ENCODE measurements at regions not wholly inside any gene's neighbourhood (a gene's known extent, or its start where the extent isn't known, plus 50 kb on each side); places are given as distances from the start of the nearest gene placed in this dataset.
"Not testable (repeated sequence)": the region's sequence is repeated elsewhere in the genome, so short reads cannot be mapped to it uniquely, and the experiment has no call there.

- Histone ChIP-seq H3K27ac (ENCODE audit: low read length) (no peak overlapping the region), H3K36me3 (ENCODE audit: control insufficient read depth, insufficient read depth, low read length) (no peaks in the 10 kb centered on the region), H3K9me3 (ENCODE audit: control insufficient read depth, low read depth, low read length) (no peaks in the 10 kb centered on the region), H3K4me3 (ENCODE audit: low read length) (no peak overlapping the region), H3K27me3 (ENCODE audit: control insufficient read depth, insufficient read depth, low read length) (no peaks in the 10 kb centered on the region), H3K4me1 (ENCODE audit: control insufficient read depth, insufficient read depth, low read length) (no peaks in the 10 kb centered on the region)
- no peak for DNase-seq
- WGBS (ENCODE audit: insufficient coverage, low lambda C conversion rate): 100% methylated on average over 1 of the region's 1 CpG
Observed at GRCh38 chr5:89546657-89547056, 663.7 kb upstream of the MEF2C start.

- H3K9me3 ChIP-seq (ENCODE audit: control insufficient read depth, low read depth, low read length): no peaks in the 10 kb centered on the region
- no peak overlapping the region for H3K27ac ChIP-seq (ENCODE audit: low read length)
- H3K27me3 ChIP-seq (ENCODE audit: control insufficient read depth, insufficient read depth, low read length): no peaks in the 10 kb centered on the region
- no peaks in the 10 kb centered on the region for H3K4me1 ChIP-seq (ENCODE audit: control insufficient read depth, insufficient read depth, low read length)
- H3K36me3 ChIP-seq (ENCODE audit: control insufficient read depth, insufficient read depth, low read length): no peaks in the 10 kb centered on the region
- 100% methylated on average over 1 of the region's 5 CpGs for WGBS (ENCODE audit: insufficient coverage, low lambda C conversion rate)
- H3K4me3 ChIP-seq (ENCODE audit: low read length): no peak overlapping the region
- no peak for DNase-seq
Observed at GRCh38 chr5:89545626-89546025, 662.6 kb upstream of the MEF2C start.

- DNase-seq: no peak
- no peaks in the 10 kb centered on the region for H3K27me3 ChIP-seq (ENCODE audit: control insufficient read depth, insufficient read depth, low read length)
- H3K4me3 ChIP-seq (ENCODE audit: low read length): no peak overlapping the region
- no peaks in the 10 kb centered on the region for H3K36me3 ChIP-seq (ENCODE audit: control insufficient read depth, insufficient read depth, low read length)
- no peaks in the 10 kb centered on the region for H3K4me1 ChIP-seq (ENCODE audit: control insufficient read depth, insufficient read depth, low read length)
- H3K27ac ChIP-seq (ENCODE audit: low read length): no peak overlapping the region
- WGBS (ENCODE audit: insufficient coverage, low lambda C conversion rate): no CpG with 5 or more reads among the region's 2 CpGs
- H3K9me3 ChIP-seq (ENCODE audit: control insufficient read depth, low read depth, low read length): no peaks in the 10 kb centered on the region
Observed at GRCh38 chr5:89545076-89545475, 662.1 kb upstream of the MEF2C start.

GRCh38 chr5:89542736-89543135, 659.8 kb upstream of the MEF2C start:
- Histone ChIP-seq H3K27ac (ENCODE audit: low read length) (no peak overlapping the region), H3K36me3 (ENCODE audit: control insufficient read depth, insufficient read depth, low read length) (no peaks in the 10 kb centered on the region), H3K27me3 (ENCODE audit: control insufficient read depth, insufficient read depth, low read length) (no peaks in the 10 kb centered on the region), H3K9me3 (ENCODE audit: control insufficient read depth, low read depth, low read length) (no peaks in the 10 kb centered on the region), H3K4me3 (ENCODE audit: low read length) (no peak overlapping the region), H3K4me1 (ENCODE audit: control insufficient read depth, insufficient read depth, low read length) (no peaks in the 10 kb centered on the region)
- no peak for DNase-seq
- WGBS (ENCODE audit: insufficient coverage, low lambda C conversion rate): 77% methylated on average over 2 of the region's 3 CpGs

- no peaks in the 10 kb centered on the region for H3K27me3 ChIP-seq (ENCODE audit: control insufficient read depth, insufficient read depth, low read length)
- H3K9me3 ChIP-seq (ENCODE audit: control insufficient read depth, low read depth, low read length): no peaks in the 10 kb centered on the region
- no peak for DNase-seq
- H3K36me3 ChIP-seq (ENCODE audit: control insufficient read depth, insufficient read depth, low read length): no peaks in the 10 kb centered on the region
- WGBS (ENCODE audit: insufficient coverage, low lambda C conversion rate): 80% methylated on average over 1 of the region's 2 CpGs
- H3K27ac ChIP-seq (ENCODE audit: low read length): no peak overlapping the region
- no peaks in the 10 kb centered on the region for H3K4me1 ChIP-seq (ENCODE audit: control insufficient read depth, insufficient read depth, low read length)
- H3K4me3 ChIP-seq (ENCODE audit: low read length): no peak overlapping the region
Observed at GRCh38 chr5:89537800-89538199, 654.8 kb upstream of the MEF2C start.

- WGBS (ENCODE audit: insufficient coverage, low lambda C conversion rate): 94% methylated on average over 2 of the region's 2 CpGs
- Histone ChIP-seq H3K4me1 (ENCODE audit: control insufficient read depth, insufficient read depth, low read length) (no peaks in the 10 kb centered on the region), H3K27me3 (ENCODE audit: control insufficient read depth, insufficient read depth, low read length) (no peaks in the 10 kb centered on the region), H3K4me3 (ENCODE audit: low read length) (no peak overlapping the region), H3K27ac (ENCODE audit: low read length) (no peak overlapping the region), H3K9me3 (ENCODE audit: control insufficient read depth, low read depth, low read length) (no peaks in the 10 kb centered on the region), H3K36me3 (ENCODE audit: control insufficient read depth, insufficient read depth, low read length) (no peaks in the 10 kb centered on the region)
- DNase-seq: no peak
Observed at GRCh38 chr5:89536020-89536419, 653.0 kb upstream of the MEF2C start.

- no peaks in the 10 kb centered on the region for H3K36me3 ChIP-seq (ENCODE audit: control insufficient read depth, insufficient read depth, low read length)
- 83% methylated on average over 1 of the region's 2 CpGs for WGBS (ENCODE audit: insufficient coverage, low lambda C conversion rate)
- no peak overlapping the region for H3K27ac ChIP-seq (ENCODE audit: low read length)
- DNase-seq: no peak
- no peaks in the 10 kb centered on the region for H3K9me3 ChIP-seq (ENCODE audit: control insufficient read depth, low read depth, low read length)
- no peak overlapping the region for H3K4me3 ChIP-seq (ENCODE audit: low read length)
- H3K27me3 ChIP-seq (ENCODE audit: control insufficient read depth, insufficient read depth, low read length): no peaks in the 10 kb centered on the region
- H3K4me1 ChIP-seq (ENCODE audit: control insufficient read depth, insufficient read depth, low read length): no peaks in the 10 kb centered on the region
Observed at GRCh38 chr5:89535411-89535810, 652.4 kb upstream of the MEF2C start.

- no peak for DNase-seq
- no peak overlapping the region for H3K4me3 ChIP-seq (ENCODE audit: low read length)
- H3K4me1 ChIP-seq (ENCODE audit: control insufficient read depth, insufficient read depth, low read length): no peaks in the 10 kb centered on the region
- H3K36me3 ChIP-seq (ENCODE audit: control insufficient read depth, insufficient read depth, low read length): no peaks in the 10 kb centered on the region
- no peak overlapping the region for H3K27ac ChIP-seq (ENCODE audit: low read length)
- H3K27me3 ChIP-seq (ENCODE audit: control insufficient read depth, insufficient read depth, low read length): no peaks in the 10 kb centered on the region
- H3K9me3 ChIP-seq (ENCODE audit: control insufficient read depth, low read depth, low read length): no peaks in the 10 kb centered on the region
Observed at GRCh38 chr5:89534331-89534730, 651.3 kb upstream of the MEF2C start.

GRCh38 chr5:89524785-89525184, 641.8 kb upstream of the MEF2C start:
- Histone ChIP-seq H3K9me3 (ENCODE audit: control insufficient read depth, low read depth, low read length) (no peaks in the 10 kb centered on the region), H3K36me3 (ENCODE audit: control insufficient read depth, insufficient read depth, low read length) (no peaks in the 10 kb centered on the region), H3K4me3 (ENCODE audit: low read length) (no peak overlapping the region), H3K4me1 (ENCODE audit: control insufficient read depth, insufficient read depth, low read length) (no peaks in the 10 kb centered on the region), H3K27me3 (ENCODE audit: control insufficient read depth, insufficient read depth, low read length) (no peaks in the 10 kb centered on the region), H3K27ac (ENCODE audit: low read length) (no peak overlapping the region)
- no peak for DNase-seq
- WGBS (ENCODE audit: insufficient coverage, low lambda C conversion rate): no CpG with 5 or more reads among the region's 3 CpGs

GRCh38 chr5:89523867-89524266, 640.9 kb upstream of the MEF2C start:
- H3K4me3 ChIP-seq (ENCODE audit: low read length); DNase-seq; H3K27me3 ChIP-seq (ENCODE audit: control insufficient read depth, insufficient read depth, low read length); H3K36me3 ChIP-seq (ENCODE audit: control insufficient read depth, insufficient read depth, low read length); H3K9me3 ChIP-seq (ENCODE audit: control insufficient read depth, low read depth, low read length); H3K27ac ChIP-seq (ENCODE audit: low read length); H3K4me1 ChIP-seq (ENCODE audit: control insufficient read depth, insufficient read depth, low read length): not testable (repeated sequence)

- 100% methylated on average over 1 of the region's 2 CpGs for WGBS (ENCODE audit: insufficient coverage, low lambda C conversion rate)
- DNase-seq: no peak
- H3K4me3 ChIP-seq (ENCODE audit: low read length): no peak overlapping the region
Observed at GRCh38 chr5:89520771-89521170, 637.8 kb upstream of the MEF2C start.

More at GRCh38 chr5:89520771-89521170, 637.8 kb upstream of the MEF2C start:
- H3K36me3 ChIP-seq (ENCODE audit: control insufficient read depth, insufficient read depth, low read length): no peaks in the 10 kb centered on the region
- no peaks in the 10 kb centered on the region for H3K4me1 ChIP-seq (ENCODE audit: control insufficient read depth, insufficient read depth, low read length)
- no peak overlapping the region for H3K27ac ChIP-seq (ENCODE audit: low read length)
- no peaks in the 10 kb centered on the region for H3K27me3 ChIP-seq (ENCODE audit: control insufficient read depth, insufficient read depth, low read length)
- H3K9me3 ChIP-seq (ENCODE audit: control insufficient read depth, low read depth, low read length): no peaks in the 10 kb centered on the region

All from large intestine (tissue), 3 donors.